ENCODE measurements at regions not wholly inside any gene's neighbourhood (a gene's known extent, or its start where the extent isn't known, plus 50 kb on each side); places are given as distances from the start of the nearest gene placed in this dataset.
"Not testable (repeated sequence)": the region's sequence is repeated elsewhere in the genome, so short reads cannot be mapped to it uniquely, and the experiment has no call there.

GRCh38 chr2:237218756-237219155 lies 133.1 kb downstream of the COPS8 start:
- no peak for DNase-seq

GRCh38 chr2:237219826-237220225 lies 134.1 kb downstream of the COPS8 start:
- no peak for DNase-seq

GRCh38 chr2:237221443-237221842 lies 135.8 kb downstream of the COPS8 start:
- DNase-seq: no peak

GRCh38 chr2:237222178-237222577 lies 136.5 kb downstream of the COPS8 start:
- no peak for DNase-seq

GRCh38 chr2:237222601-237223041 lies 136.9 kb downstream of the COPS8 start:
- no peak for DNase-seq

GRCh38 chr2:237223201-237223861 lies 137.6 kb downstream of the COPS8 start:
- no peak for DNase-seq

GRCh38 chr2:237227190-237227589 lies 141.5 kb downstream of the COPS8 start:
- no peak for DNase-seq

GRCh38 chr2:237227592-237228280 lies 142.0 kb downstream of the COPS8 start:
- DNase-seq: no peak

GRCh38 chr2:237228281-237228625 lies 142.6 kb downstream of the COPS8 start:
- DNase-seq: no peak

GRCh38 chr2:237229905-237230304 lies 144.2 kb downstream of the COPS8 start:
- DNase-seq: no peak

- no peak for DNase-seq
Observed at GRCh38 chr2:237230355-237230754, 144.7 kb downstream of the COPS8 start.

- DNase-seq: no peak
Observed at GRCh38 chr2:237231593-237231992, 145.9 kb downstream of the COPS8 start.

GRCh38 chr2:237232166-237232565 lies 146.5 kb downstream of the COPS8 start:
- DNase-seq: no peak

GRCh38 chr2:237234268-237234667 lies 148.6 kb downstream of the COPS8 start:
- no peak for DNase-seq

GRCh38 chr2:237235383-237236095 lies 149.8 kb downstream of the COPS8 start:
- no peak for DNase-seq

GRCh38 chr2:237236188-237236587 lies 150.5 kb downstream of the COPS8 start:
- no peak for DNase-seq

GRCh38 chr2:237238249-237238648 lies 152.6 kb downstream of the COPS8 start:
- no peak for DNase-seq

- no peak for DNase-seq
Observed at GRCh38 chr2:237240252-237240651, 154.6 kb downstream of the COPS8 start.

- not testable (repeated sequence) for DNase-seq
Observed at GRCh38 chr2:237240868-237241267, 155.2 kb downstream of the COPS8 start.

- DNase-seq: no peak
Observed at GRCh38 chr2:237242091-237242536, 156.4 kb downstream of the COPS8 start.

GRCh38 chr2:237243487-237243886 lies 157.8 kb downstream of the COPS8 start:
- no peak for DNase-seq

- no peak for DNase-seq
Observed at GRCh38 chr2:237244178-237244577, 158.5 kb downstream of the COPS8 start.

GRCh38 chr2:237244976-237245646 lies 159.4 kb downstream of the COPS8 start:
- no peak for DNase-seq

All from stimulated activated naive CD4-positive, alpha-beta T cell treated with Interleukin-2 at 50 U/mL for 16 hours (primary cell).